Adipocyte (in vitro differentiated cells): ENCODE measurements at regions not wholly inside any gene's neighbourhood (a gene's known extent, or its start where the extent isn't known, plus 50 kb on each side); places are given as distances from the start of the nearest gene placed in this dataset.

Experiments used
- DNase-seq: peaks from one replicate; pipeline ENCODE4 v3.0.0-alpha.2; 2015; ENCODE audit warnings: low read depth
- H3K27me3 ChIP-seq: replicated peaks from 2 replicates; pipeline ENCODE4 v1.7.0; 2013; ENCODE audit warnings: mild to moderate bottlenecking, low read length, moderate library complexity; ENCODE audit not compliant: control insufficient read depth, insufficient read depth
- H3K36me3 ChIP-seq: 2 replicates; pipeline ENCODE4 v1.7.0; 2013; ENCODE audit warnings: low read length, mild to moderate bottlenecking, moderate library complexity; ENCODE audit not compliant: control insufficient read depth, insufficient read depth, severe bottlenecking
- H3K4me1 ChIP-seq: 2 replicates; pipeline ENCODE4 v1.7.0; 2013; ENCODE audit warnings: mild to moderate bottlenecking, low read length, moderate library complexity; ENCODE audit not compliant: control insufficient read depth, insufficient read depth
- H3K4me3 ChIP-seq: 2 replicates; pipeline ENCODE4 v1.7.0; 2013; ENCODE audit warnings: mild to moderate bottlenecking, low read length, moderate library complexity
- H3K9ac ChIP-seq: 2 replicates; pipeline ENCODE4 v1.7.0; 2013; ENCODE audit warnings: mild to moderate bottlenecking, low read length, moderate library complexity
- H3K9me3 ChIP-seq: 2 replicates; pipeline ENCODE4 v1.7.0; 2013; ENCODE audit warnings: mild to moderate bottlenecking, low read length, moderate library complexity; ENCODE audit not compliant: control insufficient read depth

GRCh38 chr21:32197896-32198295, 81.0 kb downstream of the MIS18A start:
- no peaks in the 10 kb centered on the region for H3K9me3 ChIP-seq
- no peaks in the 10 kb centered on the region for H3K27me3 ChIP-seq
- DNase-seq: no peak
- no peaks in the 10 kb centered on the region for H3K36me3 ChIP-seq
- H3K4me1 ChIP-seq: no peaks in the 10 kb centered on the region
- no peak overlapping the region for H3K4me3 ChIP-seq
- H3K9ac ChIP-seq: no peak overlapping the region

GRCh38 chr21:32196001-32196400, 82.8 kb downstream of the MIS18A start:
- no peaks in the 10 kb centered on the region for H3K36me3 ChIP-seq
- H3K9me3 ChIP-seq: no peaks in the 10 kb centered on the region
- no peak overlapping the region for H3K9ac ChIP-seq
- H3K4me3 ChIP-seq: no peak overlapping the region
- peaks cover 7% of the 10 kb centered on the region for H3K27me3 ChIP-seq
- no peak for DNase-seq
- no peaks in the 10 kb centered on the region for H3K4me1 ChIP-seq

GRCh38 chr21:32193098-32193465, 85.8 kb downstream of the MIS18A start:
- no peaks in the 10 kb centered on the region for H3K36me3 ChIP-seq
- no peaks in the 10 kb centered on the region for H3K4me1 ChIP-seq
- H3K4me3 ChIP-seq: no peak overlapping the region
- no peak overlapping the region for H3K9ac ChIP-seq
- no peaks in the 10 kb centered on the region for H3K9me3 ChIP-seq
- DNase-seq: no peak
- peaks cover 20% of the 10 kb centered on the region for H3K27me3 ChIP-seq

GRCh38 chr21:32192291-32193097, 86.4 kb downstream of the MIS18A start:
- H3K4me3 ChIP-seq: no peak overlapping the region
- no peak overlapping the region for H3K9ac ChIP-seq
- peaks cover 24% of the 10 kb centered on the region for H3K27me3 ChIP-seq
- no peak for DNase-seq
- H3K9me3 ChIP-seq: no peaks in the 10 kb centered on the region
- no peaks in the 10 kb centered on the region for H3K36me3 ChIP-seq
- H3K4me1 ChIP-seq: no peaks in the 10 kb centered on the region

DNA sequence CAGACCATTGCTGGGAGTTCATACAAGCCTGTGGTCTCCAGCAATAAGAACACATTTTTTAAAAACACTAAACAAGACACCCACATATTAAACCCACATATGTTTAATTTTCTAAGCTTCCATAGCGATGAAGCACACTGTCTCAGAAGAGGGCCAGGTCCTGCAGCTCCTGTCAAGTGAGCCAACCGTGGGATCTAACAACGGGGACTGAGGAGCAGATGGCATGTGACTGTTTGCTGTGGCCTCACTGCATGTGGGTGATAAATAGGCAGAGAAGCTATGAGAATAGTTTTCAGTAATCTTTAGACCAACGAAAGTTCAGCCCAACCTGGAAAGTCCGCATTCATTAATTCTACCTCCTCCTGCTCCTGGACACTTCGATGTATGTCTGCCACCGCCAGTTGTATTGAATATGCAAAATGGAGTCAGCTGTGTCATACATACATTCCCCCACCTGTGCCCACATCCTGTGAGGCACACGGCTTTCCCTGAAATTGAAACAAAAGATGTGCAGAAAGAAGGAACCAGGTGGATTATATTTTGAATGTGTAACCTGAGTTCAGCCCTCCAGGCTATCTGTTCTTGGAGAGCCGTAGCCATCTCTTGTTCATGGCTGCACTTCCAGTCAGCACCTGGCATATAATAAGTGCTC, 88.2 kb downstream of the MIS18A start:
- no peak overlapping the region for H3K4me3 ChIP-seq
- no peaks in the 10 kb centered on the region for H3K36me3 ChIP-seq
- H3K27me3 ChIP-seq: peaks cover 36% of the 10 kb centered on the region
- DNase-seq: no peak
- no peak overlapping the region for H3K9ac ChIP-seq
- no peaks in the 10 kb centered on the region for H3K4me1 ChIP-seq
- H3K9me3 ChIP-seq: no peaks in the 10 kb centered on the region

DNA sequence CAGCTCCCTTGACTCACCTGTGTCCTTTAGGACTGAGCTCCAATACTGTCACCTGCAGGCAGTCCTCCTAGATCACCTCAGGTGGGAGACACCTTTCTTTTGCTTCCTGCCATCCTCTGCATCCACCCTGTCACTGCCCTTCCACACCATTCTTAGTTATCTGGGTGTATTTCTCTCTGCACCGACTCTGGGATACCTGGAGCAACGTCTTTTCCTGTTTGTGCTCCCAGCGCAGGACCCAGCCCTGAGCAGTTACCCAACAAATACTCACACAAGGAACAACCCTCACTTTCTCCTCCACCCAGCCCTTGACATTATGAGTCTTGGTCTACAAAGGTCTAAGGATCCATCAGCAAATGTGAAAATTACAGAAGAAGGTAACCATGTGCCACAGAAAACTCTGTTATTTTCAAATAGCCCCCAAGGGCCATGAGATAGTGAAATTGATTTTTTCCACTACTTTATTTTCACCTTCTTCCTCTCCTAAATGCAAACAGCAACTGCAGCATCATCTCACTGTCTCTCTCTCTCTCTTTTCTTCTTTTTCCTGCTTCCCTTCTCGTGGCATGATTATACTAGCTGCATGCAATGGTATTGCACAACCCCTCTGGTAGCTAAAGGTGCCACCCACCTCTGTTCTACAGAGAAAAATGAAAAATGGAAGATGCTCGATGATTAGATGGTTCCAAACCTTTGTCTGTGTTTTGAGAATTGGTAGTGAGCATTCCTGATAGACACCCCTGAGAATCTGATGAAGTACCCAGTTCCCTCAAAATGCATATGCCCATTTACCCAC, 89.0 kb downstream of the MIS18A start:
- no peaks in the 10 kb centered on the region for H3K4me1 ChIP-seq
- H3K36me3 ChIP-seq: no peaks in the 10 kb centered on the region
- no peak for DNase-seq
- peaks cover 42% of the 10 kb centered on the region for H3K27me3 ChIP-seq
- H3K9me3 ChIP-seq: no peaks in the 10 kb centered on the region
- no peak overlapping the region for H3K9ac ChIP-seq
- no peak overlapping the region for H3K4me3 ChIP-seq

GRCh38 chr21:32186804-32187203, 92.0 kb downstream of the MIS18A start:
- no peak overlapping the region for H3K9ac ChIP-seq
- no peaks in the 10 kb centered on the region for H3K4me1 ChIP-seq
- no peak overlapping the region for H3K4me3 ChIP-seq
- H3K9me3 ChIP-seq: no peaks in the 10 kb centered on the region
- peaks cover 38% of the 10 kb centered on the region for H3K27me3 ChIP-seq
- H3K36me3 ChIP-seq: no peaks in the 10 kb centered on the region
- DNase-seq: no peak

GRCh38 chr21:32185726-32186125, 93.1 kb downstream of the MIS18A start:
- Histone ChIP-seq H3K36me3 (no peaks in the 10 kb centered on the region), H3K9ac (no peak overlapping the region), H3K9me3 (peaks cover 7% of the 10 kb centered on the region), H3K27me3 (peaks cover 35% of the 10 kb centered on the region), H3K4me3 (no peak overlapping the region), H3K4me1 (no peaks in the 10 kb centered on the region)
- DNase-seq: no peak

- Histone ChIP-seq H3K4me1 (no peaks in the 10 kb centered on the region), H3K4me3 (no peak overlapping the region), H3K27me3 (peaks cover 35% of the 10 kb centered on the region), H3K36me3 (no peaks in the 10 kb centered on the region), H3K9ac (no peak overlapping the region), H3K9me3 (peaks cover 9% of the 10 kb centered on the region)
- DNase-seq: no peak
Measured at GRCh38 chr21:32185103-32185502, 93.7 kb downstream of the MIS18A start.

- Histone ChIP-seq H3K4me3 (no peak overlapping the region), H3K9me3 (peaks cover 9% of the 10 kb centered on the region), H3K4me1 (no peaks in the 10 kb centered on the region), H3K27me3 (peaks cover 32% of the 10 kb centered on the region), H3K36me3 (no peaks in the 10 kb centered on the region), H3K9ac (no peak overlapping the region)
- DNase-seq: no peak
Measured at GRCh38 chr21:32184485-32184884, 94.4 kb downstream of the MIS18A start.

DNA sequence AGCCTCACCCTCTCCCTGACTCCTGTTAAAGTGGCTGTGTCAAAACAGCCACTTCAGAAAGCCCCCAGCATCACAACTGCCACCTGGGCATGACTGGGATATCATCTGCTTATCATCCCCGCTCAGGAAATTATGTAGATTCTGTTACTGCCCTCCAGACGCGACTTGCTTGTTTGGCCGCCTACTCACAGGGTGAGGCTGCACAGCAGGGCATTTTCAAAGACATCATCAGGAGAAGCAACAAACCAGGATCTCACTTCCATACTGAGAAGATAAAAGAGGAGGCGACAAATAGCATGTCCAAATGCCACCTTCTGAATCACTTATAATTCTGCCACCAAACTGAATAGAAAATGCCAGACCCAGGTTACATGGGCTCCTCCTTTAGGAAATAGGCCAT, 94.8 kb downstream of the MIS18A start:
- no peak for DNase-seq
- Histone ChIP-seq H3K4me1 (no peaks in the 10 kb centered on the region), H3K9me3 (peaks cover 9% of the 10 kb centered on the region), H3K36me3 (no peaks in the 10 kb centered on the region), H3K4me3 (no peak overlapping the region), H3K27me3 (peaks cover 29% of the 10 kb centered on the region), H3K9ac (no peak overlapping the region)
